C4-2B (cell line): ENCODE measurements at regions not wholly inside any gene's neighbourhood (a gene's known extent, or its start where the extent isn't known, plus 50 kb on each side); places are given as distances from the start of the nearest gene placed in this dataset.

ENCODE experiments used
- CTCF ChIP-seq: fragments of 450-650 bp; conservative IDR thresholded peaks from 2 replicates; pipeline ENCODE4 v1.5.1; 2017; ENCODE audit warnings: mild to moderate bottlenecking
- ZFX ChIP-seq: fragments of 450-650 bp; IDR thresholded peaks from 2 replicates; pipeline ENCODE4 v1.6.1; 2017

GRCh38 chr9:89775641-89776040 lies 170.8 kb downstream of the GADD45G start:
- TF ChIP-seq CTCF (no peak), ZFX (no peak)
